ENCODE measurements at regions not wholly inside any gene's neighbourhood (a gene's known extent, or its start where the extent isn't known, plus 50 kb on each side); places are given as distances from the start of the nearest gene placed in this dataset.

DNA sequence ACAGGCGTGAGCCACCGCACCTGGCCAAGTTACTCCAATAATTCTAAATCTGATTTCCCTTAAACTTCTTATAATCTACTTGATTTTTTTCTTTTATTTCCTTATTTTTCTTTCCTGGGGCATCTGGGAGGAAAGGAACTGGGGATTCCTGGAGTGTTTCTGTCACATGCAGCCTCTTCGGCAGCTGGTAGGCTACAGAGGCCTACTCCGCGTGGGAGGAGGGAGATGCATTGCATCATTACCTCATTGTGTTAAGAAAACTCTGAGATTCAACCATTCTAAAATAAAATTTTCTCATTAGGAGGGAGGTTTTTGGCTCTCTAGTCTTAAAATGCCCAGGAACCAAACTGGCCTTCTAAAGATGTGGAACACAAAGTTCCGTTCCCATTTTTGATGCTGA, 64.0 kb downstream of the SOX9 start:
- H3K9me3 Mint-ChIP-seq, result no peaks in the 10 kb centered on the region
- H3K4me1 Mint-ChIP-seq, result peaks cover 10% of the 10 kb centered on the region
- no peaks in the 10 kb centered on the region for H3K36me3 Mint-ChIP-seq (ENCODE audit: low read depth)
- DNase-seq, result no peak
- H3K27me3 Mint-ChIP-seq (ENCODE audit: insufficient read depth), result peaks cover 4% of the 10 kb centered on the region
- H3K4me3 Mint-ChIP-seq, result no peak overlapping the region
- Histone ChIP-seq H3K36me3 (ENCODE audit: control insufficient read depth, insufficient read depth, low read length) (no peaks in the 10 kb centered on the region), H3K4me3 (ENCODE audit: low read length) (no peak overlapping the region), H3K9me3 (ENCODE audit: control insufficient read depth, low read length) (no peaks in the 10 kb centered on the region), H3K27ac (ENCODE audit: low read depth, low read length) (no peak overlapping the region), H3K27me3 (ENCODE audit: control insufficient read depth, insufficient read depth, low read length, poor library complexity, severe bottlenecking) (no peaks in the 10 kb centered on the region), H3K9ac (ENCODE audit: extremely low read depth, low read length, poor library complexity, severe bottlenecking) (no peak overlapping the region), H3K4me1 (ENCODE audit: control insufficient read depth, insufficient read depth, low read length) (no peaks in the 10 kb centered on the region)
- H3K27ac Mint-ChIP-seq, result no peak overlapping the region
- 91 to 100% methylated on average over 3 to 6 of the region's 6 CpGs for WGBS, 2 experiments (ENCODE audit: insufficient coverage in 1 of 2, insufficient read length in 1 of 2)
- TF ChIP-seq, protein P1, sequence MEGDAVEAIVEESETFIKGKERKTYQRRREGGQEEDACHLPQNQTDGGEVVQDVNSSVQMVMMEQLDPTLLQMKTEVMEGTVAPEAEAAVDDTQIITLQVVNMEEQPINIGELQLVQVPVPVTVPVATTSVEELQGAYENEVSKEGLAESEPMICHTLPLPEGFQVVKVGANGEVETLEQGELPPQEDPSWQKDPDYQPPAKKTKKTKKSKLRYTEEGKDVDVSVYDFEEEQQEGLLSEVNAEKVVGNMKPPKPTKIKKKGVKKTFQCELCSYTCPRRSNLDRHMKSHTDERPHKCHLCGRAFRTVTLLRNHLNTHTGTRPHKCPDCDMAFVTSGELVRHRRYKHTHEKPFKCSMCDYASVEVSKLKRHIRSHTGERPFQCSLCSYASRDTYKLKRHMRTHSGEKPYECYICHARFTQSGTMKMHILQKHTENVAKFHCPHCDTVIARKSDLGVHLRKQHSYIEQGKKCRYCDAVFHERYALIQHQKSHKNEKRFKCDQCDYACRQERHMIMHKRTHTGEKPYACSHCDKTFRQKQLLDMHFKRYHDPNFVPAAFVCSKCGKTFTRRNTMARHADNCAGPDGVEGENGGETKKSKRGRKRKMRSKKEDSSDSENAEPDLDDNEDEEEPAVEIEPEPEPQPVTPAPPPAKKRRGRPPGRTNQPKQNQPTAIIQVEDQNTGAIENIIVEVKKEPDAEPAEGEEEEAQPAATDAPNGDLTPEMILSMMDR (conservative IDR thresholded peaks at IDR 0.05), result no peak

DNA sequence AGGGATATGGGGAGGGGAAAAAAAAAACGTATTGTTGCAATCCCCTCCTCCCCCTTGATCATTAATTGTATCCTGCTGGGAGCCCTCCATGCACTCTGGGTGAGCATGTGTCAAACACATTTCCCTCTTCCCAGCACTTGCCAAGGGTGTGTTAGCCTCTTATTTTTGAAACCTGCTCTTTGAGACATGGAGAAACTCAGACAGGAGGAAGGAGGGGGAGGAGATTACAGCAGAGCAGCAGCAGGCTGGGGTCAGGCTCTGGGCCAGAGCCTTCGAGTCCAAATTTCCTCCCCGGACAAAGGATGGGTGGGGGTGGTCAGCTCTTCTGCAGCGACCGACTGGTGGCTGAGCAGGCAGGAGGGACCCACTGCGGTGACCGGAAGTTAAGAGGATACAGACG, 64.7 kb downstream of the SOX9 start:
- no peak overlapping the region for H3K9ac ChIP-seq (ENCODE audit: extremely low read depth, low read length, poor library complexity, severe bottlenecking)
- 80 to 84% methylated on average over 5 to 8 of the region's 8 CpGs for WGBS, 2 experiments (ENCODE audit: insufficient coverage in 1 of 2, insufficient read length in 1 of 2)
- no peak overlapping the region for H3K4me3 ChIP-seq (ENCODE audit: low read length)
- H3K36me3 ChIP-seq (ENCODE audit: control insufficient read depth, insufficient read depth, low read length), result no peaks in the 10 kb centered on the region
- peaks cover 4% of the 10 kb centered on the region for H3K27me3 Mint-ChIP-seq (ENCODE audit: insufficient read depth)
- H3K27ac Mint-ChIP-seq, result no peak overlapping the region
- H3K36me3 Mint-ChIP-seq (ENCODE audit: low read depth), result no peaks in the 10 kb centered on the region
- no peak for DNase-seq
- H3K27me3 ChIP-seq (ENCODE audit: control insufficient read depth, insufficient read depth, low read length, poor library complexity, severe bottlenecking), result no peaks in the 10 kb centered on the region
- TF ChIP-seq, protein P1 (conservative IDR thresholded peaks at IDR 0.05), result no peak
- H3K9me3 Mint-ChIP-seq, result no peaks in the 10 kb centered on the region
- H3K4me3 Mint-ChIP-seq, result no peak overlapping the region
- H3K9me3 ChIP-seq (ENCODE audit: control insufficient read depth, low read length), result no peaks in the 10 kb centered on the region
- H3K4me1 ChIP-seq (ENCODE audit: control insufficient read depth, insufficient read depth, low read length), result no peaks in the 10 kb centered on the region
- peaks cover 13% of the 10 kb centered on the region for H3K4me1 Mint-ChIP-seq
- no peak overlapping the region for H3K27ac ChIP-seq (ENCODE audit: low read depth, low read length)

DNA sequence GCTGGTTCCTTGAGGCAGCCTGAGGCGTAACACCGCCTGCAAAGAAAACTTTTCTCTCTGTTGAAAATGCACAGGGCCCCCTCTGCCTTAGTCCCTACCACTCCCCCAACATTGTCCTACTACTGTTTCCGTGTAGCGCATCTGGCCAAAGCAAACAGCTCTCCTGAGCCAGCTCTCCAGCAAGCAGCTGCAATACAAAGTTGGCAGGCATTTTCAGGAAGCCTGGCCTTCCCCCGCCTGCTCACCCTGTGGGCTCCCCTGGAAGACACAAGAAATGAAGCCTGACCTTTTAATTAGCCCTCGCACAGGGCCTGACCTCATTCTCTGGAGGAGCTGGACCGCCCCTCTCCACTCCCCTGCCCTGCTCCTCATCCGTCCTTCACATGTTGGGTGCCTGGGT, 66.7 kb downstream of the SOX9 start:
- Histone ChIP-seq H3K27me3 (ENCODE audit: control insufficient read depth, insufficient read depth, low read length, poor library complexity, severe bottlenecking) (no peaks in the 10 kb centered on the region), H3K4me1 (ENCODE audit: control insufficient read depth, insufficient read depth, low read length) (no peaks in the 10 kb centered on the region), H3K27ac (ENCODE audit: low read depth, low read length) (no peak overlapping the region), H3K9me3 (ENCODE audit: control insufficient read depth, low read length) (no peaks in the 10 kb centered on the region), H3K9ac (ENCODE audit: extremely low read depth, low read length, poor library complexity, severe bottlenecking) (no peak overlapping the region), H3K4me3 (ENCODE audit: low read length) (no peak overlapping the region), H3K36me3 (ENCODE audit: control insufficient read depth, insufficient read depth, low read length) (no peaks in the 10 kb centered on the region)
- H3K4me3 Mint-ChIP-seq, result no peak overlapping the region
- WGBS, 2 experiments (ENCODE audit: insufficient coverage in 1 of 2, insufficient read length in 1 of 2), result 62 to 87% methylated on average over 3 to 8 of the region's 8 CpGs
- H3K9me3 Mint-ChIP-seq, result no peaks in the 10 kb centered on the region
- H3K27ac Mint-ChIP-seq, result no peak overlapping the region
- peaks cover 10% of the 10 kb centered on the region for H3K4me1 Mint-ChIP-seq
- TF ChIP-seq, protein P1 (conservative IDR thresholded peaks at IDR 0.05), result no peak
- H3K27me3 Mint-ChIP-seq (ENCODE audit: insufficient read depth), result peaks cover 6% of the 10 kb centered on the region
- DNase-seq, result no peak
- no peaks in the 10 kb centered on the region for H3K36me3 Mint-ChIP-seq (ENCODE audit: low read depth)

Measured in endodermal cell (in vitro differentiated cells).